ENCODE measurements at regions not wholly inside any gene's neighbourhood (a gene's known extent, or its start where the extent isn't known, plus 50 kb on each side); places are given as distances from the start of the nearest gene placed in this dataset.

GRCh38 chr3:160125258-160125657, 100.0 kb upstream of the C3orf80 start:
- intact Hi-C loops (cut with DNase I), result no loop called here
- ATAC-seq, result no peak
- no peak for DNase-seq (ENCODE audit: missing footprints)

GRCh38 chr3:160126051-160126450, 99.2 kb upstream of the C3orf80 start:
- intact Hi-C loops (cut with DNase I), result no loop called here
- ATAC-seq, result no peak
- DNase-seq (ENCODE audit: missing footprints), result no peak

DNA sequence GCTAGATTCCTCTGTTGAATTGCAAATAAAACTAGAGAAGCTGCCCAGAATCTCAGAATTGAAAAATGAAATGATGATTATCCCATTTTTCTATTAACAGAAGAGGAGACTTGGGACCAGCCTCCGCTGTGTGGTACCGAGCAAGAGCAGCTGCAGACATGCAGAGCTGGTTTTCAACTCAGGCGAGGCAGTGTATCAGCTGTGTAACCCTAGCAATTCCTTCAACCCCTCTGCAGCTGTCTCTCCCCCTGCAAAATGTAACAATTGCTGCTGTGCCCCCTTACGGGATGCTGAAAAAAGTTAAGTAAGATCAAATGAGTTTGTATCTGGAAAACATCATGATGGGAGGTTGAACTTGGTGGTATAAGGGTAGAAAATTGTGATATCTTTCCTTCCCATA, 98.5 kb upstream of the C3orf80 start:
- no peak for DNase-seq (ENCODE audit: missing footprints)
- intact Hi-C loops (cut with DNase I), result no loop called here
- ATAC-seq, result no peak

- intact Hi-C loops (cut with DNase I), result no loop called here
- no peak for DNase-seq (ENCODE audit: missing footprints)
- ATAC-seq, result no peak
Observed at GRCh38 chr3:160127308-160127707, 97.9 kb upstream of the C3orf80 start.

DNA sequence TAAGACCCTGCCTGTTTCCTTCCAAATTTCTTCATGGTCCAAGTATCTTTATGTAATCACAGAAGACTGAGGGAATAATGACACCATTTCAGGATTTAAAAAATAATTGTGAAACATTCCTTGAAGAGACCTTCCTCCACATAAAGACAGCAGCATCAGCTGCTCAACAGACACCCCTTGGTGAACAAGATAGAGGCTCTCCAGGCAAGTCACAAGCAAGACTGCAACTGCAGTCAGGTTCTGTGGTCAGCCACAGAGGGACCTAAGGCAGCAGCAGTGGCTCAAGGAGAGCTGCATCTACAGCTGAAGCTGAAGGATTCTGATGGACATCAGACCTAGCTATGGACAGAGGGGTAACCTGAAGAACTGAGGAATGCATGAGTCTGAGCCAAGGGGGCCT, 97.2 kb upstream of the C3orf80 start:
- intact Hi-C loops (cut with DNase I), result no loop called here
- ATAC-seq (no peak), DNase-seq (ENCODE audit: missing footprints) (no peak)

DNA sequence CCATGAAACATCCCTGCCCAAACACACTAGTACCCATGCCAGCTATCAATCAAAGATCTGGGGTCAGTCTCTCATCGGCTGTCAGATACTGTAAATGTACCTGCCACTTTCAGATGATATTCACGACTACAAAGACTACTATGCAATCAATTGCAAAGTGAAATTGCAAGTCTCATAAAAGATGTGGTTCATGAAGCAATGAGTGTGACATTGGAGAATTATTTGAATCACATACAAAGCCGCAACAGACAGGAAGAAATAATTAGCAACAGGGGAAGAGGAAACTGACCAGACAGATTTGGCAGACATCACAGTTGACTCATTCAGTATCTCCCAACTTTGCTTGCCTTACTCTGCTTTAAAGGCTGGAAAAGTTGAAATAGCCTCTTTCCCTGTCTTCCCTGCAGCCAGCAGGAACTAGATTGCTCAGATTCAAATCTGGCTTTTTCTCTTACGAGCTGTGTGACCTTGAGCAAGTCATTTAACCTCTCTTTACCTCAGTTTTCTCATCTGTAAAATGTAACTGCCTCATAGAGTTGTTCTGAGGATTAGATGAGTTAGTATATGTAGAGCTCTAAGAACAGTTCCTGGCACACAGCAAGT, 95.7 kb upstream of the C3orf80 start:
- intact Hi-C loops (cut with DNase I), result no loop called here
- ATAC-seq (no peak), DNase-seq (ENCODE audit: missing footprints) (no peak)

DNA sequence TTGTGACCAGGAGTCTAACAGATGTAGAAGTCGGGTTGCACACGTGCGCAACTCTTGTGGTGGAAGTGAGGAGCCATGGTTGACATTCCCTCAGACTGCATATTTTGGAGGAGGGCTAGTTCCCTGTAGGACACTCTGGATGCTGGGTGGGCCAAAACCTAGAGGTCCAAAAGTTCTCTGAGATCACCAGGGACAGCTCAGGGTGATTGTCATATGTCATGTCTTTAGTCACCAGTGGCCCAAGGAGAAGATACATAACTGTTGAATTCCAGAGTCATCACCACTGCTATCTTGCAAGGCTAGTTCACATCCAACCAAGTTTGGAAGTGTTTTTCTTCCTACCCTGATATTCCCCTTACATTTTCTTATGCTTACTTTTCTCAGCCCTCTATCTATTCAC, 95.2 kb upstream of the C3orf80 start:
- ATAC-seq (no peak), DNase-seq (ENCODE audit: missing footprints) (no peak)
- intact Hi-C loops (cut with DNase I), result no loop called here

DNA sequence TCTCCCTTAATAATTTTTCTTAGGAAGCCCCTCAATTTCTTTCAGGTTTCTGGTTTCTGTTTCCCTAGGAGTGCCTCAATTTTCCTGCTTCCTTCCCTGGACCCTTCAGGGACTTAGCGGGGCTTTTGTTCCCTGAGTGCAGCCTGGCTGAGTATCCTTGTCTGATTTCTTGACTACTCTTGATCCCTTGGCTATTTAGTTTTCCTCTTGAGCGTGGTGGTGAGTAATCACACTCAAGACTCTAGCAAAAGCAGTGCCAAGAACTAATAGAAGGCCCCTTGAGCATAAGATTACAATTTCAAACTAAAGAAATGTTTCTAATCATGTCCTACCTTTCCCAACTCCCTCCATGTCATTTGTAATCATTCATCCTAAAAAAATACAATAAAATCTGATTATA, 94.3 kb upstream of the C3orf80 start:
- intact Hi-C loops (cut with DNase I), result no loop called here
- no peak for DNase-seq (ENCODE audit: missing footprints)
- ATAC-seq, result no peak

DNA sequence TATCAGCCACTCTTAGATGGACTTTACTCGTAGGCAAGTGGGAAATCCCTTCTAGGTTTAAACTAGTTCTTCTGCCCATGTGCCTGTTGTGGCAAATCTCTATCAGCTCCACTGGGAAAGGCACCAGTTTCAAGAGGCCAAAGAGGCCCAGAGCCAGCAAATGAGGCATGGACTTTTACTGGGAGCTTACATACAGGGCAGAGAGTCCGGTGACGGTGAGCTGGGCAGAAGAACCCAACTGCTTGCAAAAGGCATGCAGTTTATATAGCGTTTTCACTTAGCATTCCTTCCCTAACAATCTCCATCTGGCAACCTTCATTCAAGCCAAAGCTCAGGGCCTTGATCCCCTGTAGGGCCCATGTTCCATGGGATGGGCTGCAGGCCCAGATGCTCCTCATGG, 93.0 kb upstream of the C3orf80 start:
- ATAC-seq, result peak; percentile 23
- intact Hi-C loops (cut with DNase I), result no loop called here
- DNase-seq (ENCODE audit: missing footprints), result no peak

- DNase-seq (ENCODE audit: missing footprints) (no peak), ATAC-seq (no peak)
- intact Hi-C loops (cut with DNase I), result no loop called here
Observed at GRCh38 chr3:160133757-160134156, 91.5 kb upstream of the C3orf80 start.

DNA sequence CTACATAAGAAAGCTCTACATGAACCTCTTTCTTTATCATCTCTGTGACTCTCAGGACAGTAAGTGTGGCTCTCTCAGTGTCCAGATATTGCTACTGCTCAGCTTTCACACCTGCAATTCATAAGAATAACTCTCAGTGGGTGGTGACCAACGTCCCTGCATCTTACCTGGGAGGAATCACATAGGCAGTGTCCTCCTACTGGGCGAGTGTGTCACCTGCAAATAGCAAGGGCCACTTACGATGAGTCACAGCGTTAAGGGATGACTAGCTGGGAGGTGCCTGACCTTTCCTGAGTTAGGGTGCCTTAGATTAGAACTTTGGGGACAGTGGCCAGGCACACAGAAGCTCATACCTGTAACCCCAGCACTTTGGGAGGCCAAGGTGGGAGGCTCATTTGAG, 90.8 kb upstream of the C3orf80 start:
- ATAC-seq (no peak), DNase-seq (ENCODE audit: missing footprints) (no peak)
- intact Hi-C loops (cut with DNase I), result no loop called here

GRCh38 chr3:160134964-160135363, 90.3 kb upstream of the C3orf80 start:
- ATAC-seq (no peak), DNase-seq (ENCODE audit: missing footprints) (no peak)
- intact Hi-C loops (cut with DNase I), result no loop called here

- no peak for ATAC-seq
- intact Hi-C loops (cut with DNase I), result no loop called here
Observed at GRCh38 chr3:160135851-160136250, 89.4 kb upstream of the C3orf80 start.

DNA sequence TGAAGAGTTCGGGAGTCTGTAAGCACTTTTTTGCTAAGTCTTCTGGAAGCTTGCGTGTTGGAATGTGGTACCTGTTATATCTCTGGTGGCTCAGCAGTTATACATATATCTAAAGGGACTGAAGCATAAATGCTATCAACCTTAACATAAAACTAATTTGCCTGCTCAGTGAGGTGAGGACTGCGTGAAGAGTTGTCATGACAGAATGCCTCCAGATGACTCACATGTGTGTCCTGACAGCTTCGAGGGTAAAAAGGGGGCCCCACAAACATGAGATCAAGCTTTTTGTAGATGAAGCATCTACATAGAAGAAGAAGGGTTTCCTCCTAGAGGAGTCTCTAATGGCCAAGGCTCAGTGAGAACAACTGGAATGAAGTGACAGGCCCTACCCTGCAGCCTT, 88.8 kb upstream of the C3orf80 start:
- ATAC-seq (no peak), DNase-seq (ENCODE audit: missing footprints) (no peak)
- intact Hi-C loops (cut with DNase I), result no loop called here

More at GRCh38 chr3:160135851-160136250, 89.4 kb upstream of the C3orf80 start:
- DNase-seq (ENCODE audit: missing footprints), result no peak

DNA sequence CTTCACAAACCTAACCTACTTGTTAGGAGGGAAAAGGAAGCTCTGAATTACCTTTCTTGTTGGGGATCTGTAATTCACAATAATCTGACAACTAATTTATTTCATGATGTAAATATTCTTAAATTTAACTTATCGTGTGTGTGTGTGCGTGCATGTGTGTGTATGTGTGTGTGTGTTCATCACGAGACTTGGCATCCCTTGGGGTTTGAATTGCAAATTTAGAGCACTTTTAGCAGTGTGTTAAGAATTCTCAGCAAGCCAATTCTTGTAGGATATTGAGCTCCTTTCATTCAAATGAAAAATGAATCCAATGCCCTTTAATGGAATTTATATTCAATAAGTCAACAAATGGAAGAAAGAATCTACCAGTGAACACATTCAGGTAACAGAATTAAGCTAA, 85.9 kb upstream of the C3orf80 start:
- DNase-seq (ENCODE audit: missing footprints), result no peak
- intact Hi-C loops (cut with DNase I), result no loop called here
- ATAC-seq, result no peak

DNA sequence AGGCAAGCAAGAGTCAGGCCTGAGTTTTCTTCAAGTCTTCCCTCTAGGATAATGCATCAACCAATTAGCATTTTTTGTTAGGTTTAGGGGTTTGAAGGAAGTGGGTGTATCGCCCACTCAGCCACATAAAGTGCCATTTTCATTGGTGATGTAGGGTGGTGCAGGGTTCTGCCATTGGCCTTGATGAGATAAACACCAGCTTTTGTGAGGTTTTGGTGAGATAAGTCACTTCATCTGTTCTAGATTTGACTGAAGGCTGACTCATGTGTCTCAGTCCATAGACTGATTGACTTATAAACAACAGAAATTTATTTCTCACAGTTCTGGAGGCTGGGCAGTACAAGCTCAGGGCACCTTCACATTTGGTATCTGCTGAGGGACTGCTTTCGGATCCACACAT, 84.5 kb upstream of the C3orf80 start:
- intact Hi-C loops (cut with DNase I), result no loop called here
- ATAC-seq (no peak), DNase-seq (ENCODE audit: missing footprints) (no peak)

GRCh38 chr3:160141485-160142185, 83.6 kb upstream of the C3orf80 start:
- ATAC-seq, result no peak
- DNase-seq (ENCODE audit: missing footprints), result no peak
- intact Hi-C loops (cut with DNase I), result no loop called here

- ATAC-seq, result no peak
- DNase-seq (ENCODE audit: missing footprints), result no peak
- intact Hi-C loops (cut with DNase I), result no loop called here
Observed at GRCh38 chr3:160143482-160143881, 81.7 kb upstream of the C3orf80 start.

GRCh38 chr3:160150066-160150465, 75.2 kb upstream of the C3orf80 start:
- intact Hi-C loops (cut with DNase I), result no loop called here
- ATAC-seq, result no peak

DNA sequence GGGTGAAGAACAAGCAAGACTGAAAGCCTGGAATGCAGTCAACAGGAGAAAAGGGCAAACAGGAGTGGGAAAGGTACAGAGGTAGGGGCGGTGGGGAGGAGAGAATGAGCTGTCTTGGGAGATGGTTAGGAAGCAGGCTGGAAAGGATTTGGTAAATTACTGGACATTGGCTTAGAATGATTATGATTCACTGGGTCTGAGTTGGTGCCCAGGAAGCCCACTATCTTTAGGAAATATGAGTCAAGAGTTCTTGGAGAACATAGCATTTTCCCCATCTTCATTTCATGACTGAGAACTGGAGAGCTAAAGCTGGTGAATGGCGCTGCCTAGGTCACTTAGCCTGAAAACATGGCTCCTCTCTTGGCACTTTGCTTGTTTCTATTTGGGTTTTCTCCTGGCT, 74.7 kb upstream of the C3orf80 start:
- DNase-seq (ENCODE audit: missing footprints), result no peak
- intact Hi-C loops (cut with DNase I), result no loop called here
- ATAC-seq, result no peak

More at GRCh38 chr3:160150066-160150465, 75.2 kb upstream of the C3orf80 start:
- DNase-seq (ENCODE audit: missing footprints), result no peak

GRCh38 chr3:160152638-160153037, 72.6 kb upstream of the C3orf80 start:
- intact Hi-C loops (cut with DNase I), result no loop called here
- no peak for DNase-seq (ENCODE audit: missing footprints)
- ATAC-seq, result no peak

Data from Right ventricle myocardium inferior (tissue), 1 donor.